NT2/D1 (cell line): ENCODE measurements at regions not wholly inside any gene's neighbourhood (a gene's known extent, or its start where the extent isn't known, plus 50 kb on each side); places are given as distances from the start of the nearest gene placed in this dataset.

Experiments used
- SUZ12 ChIP-seq: IDR thresholded peaks from 2 replicates; pipeline ENCODE4 v1.6.1; 2011; ENCODE audit not compliant: insufficient read length, insufficient read depth; ENCODE audit errors: extremely low read depth
- ZNF274 ChIP-seq: IDR thresholded peaks from 2 replicates; pipeline ENCODE4 v1.6.1; 2011; ENCODE audit warnings: mild to moderate bottlenecking, low read depth, low read length

- TF ChIP-seq ZNF274 (no peak), SUZ12 (no peak)
Measured at GRCh38 chr5:40405230-40405629, 274.5 kb upstream of the PTGER4 start.
